GM18511 (cell line): ENCODE measurements at regions not wholly inside any gene's neighbourhood (a gene's known extent, or its start where the extent isn't known, plus 50 kb on each side); places are given as distances from the start of the nearest gene placed in this dataset.

Source experiments
- ATAC-seq: cut with Tn5 transposase; IDR thresholded peaks from one replicate; pipeline ENCODE4 v1.9.1; 2021; ENCODE audit warnings: mild to moderate bottlenecking, moderate library complexity; ENCODE audit not compliant: unreplicated experiment

GRCh38 chr7:124429923-124430322, 335.7 kb downstream of the GPR37 start:
- no peak for ATAC-seq

- ATAC-seq: no peak
These were observed 336.8 kb downstream of the GPR37 start for GRCh38 chr7:124428781-124429180.

- ATAC-seq: no peak
These were observed 339.0 kb downstream of the GPR37 start for GRCh38 chr7:124426621-124427020.

DNA sequence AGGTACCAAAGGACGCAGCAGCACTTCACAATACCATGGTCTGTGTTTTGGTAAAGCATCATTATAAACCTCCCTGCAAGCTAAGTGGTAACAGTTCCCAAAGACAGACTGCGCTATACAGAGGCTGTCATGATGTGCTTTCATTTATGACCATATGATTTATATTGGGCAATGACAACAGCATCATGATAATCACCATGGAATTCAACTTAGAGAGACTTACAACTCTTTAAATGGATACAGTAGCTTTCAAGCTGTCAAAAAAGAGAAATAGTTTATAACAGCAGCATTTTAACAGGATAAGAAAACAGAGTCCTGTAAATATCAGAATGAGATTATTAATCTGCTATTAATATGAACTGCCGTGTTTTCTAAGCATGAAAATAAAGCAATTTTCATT, 341.7 kb downstream of the GPR37 start:
- no peak for ATAC-seq

GRCh38 chr7:124422081-124422480, 343.5 kb downstream of the GPR37 start:
- ATAC-seq: no peak

- ATAC-seq: no peak
These were observed 345.2 kb downstream of the GPR37 start for GRCh38 chr7:124420367-124420766.

- no peak for ATAC-seq
These were observed 352.6 kb downstream of the GPR37 start for GRCh38 chr7:124413029-124413428.

- no peak for ATAC-seq
These were observed 353.1 kb downstream of the GPR37 start for GRCh38 chr7:124412531-124412930.

DNA sequence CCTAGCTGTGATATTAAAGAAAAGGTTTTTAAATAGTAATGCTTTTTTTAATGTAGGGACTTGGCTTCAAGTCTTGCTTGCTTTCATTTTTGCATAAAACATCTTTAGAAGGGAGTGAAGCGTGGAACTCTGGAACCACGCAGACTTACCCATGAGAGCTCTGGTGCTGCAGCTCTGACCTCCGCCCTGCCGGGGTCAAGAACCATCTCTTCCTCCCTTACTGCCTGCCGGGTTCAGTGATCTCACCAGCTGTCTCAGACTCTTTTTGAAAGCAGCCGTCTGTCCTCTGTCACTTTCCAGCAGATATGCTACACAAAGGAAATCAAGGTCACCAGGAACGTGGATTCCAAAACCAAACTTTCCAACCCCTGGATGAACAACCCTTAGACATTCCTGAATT, 353.8 kb downstream of the GPR37 start:
- no peak for ATAC-seq

DNA sequence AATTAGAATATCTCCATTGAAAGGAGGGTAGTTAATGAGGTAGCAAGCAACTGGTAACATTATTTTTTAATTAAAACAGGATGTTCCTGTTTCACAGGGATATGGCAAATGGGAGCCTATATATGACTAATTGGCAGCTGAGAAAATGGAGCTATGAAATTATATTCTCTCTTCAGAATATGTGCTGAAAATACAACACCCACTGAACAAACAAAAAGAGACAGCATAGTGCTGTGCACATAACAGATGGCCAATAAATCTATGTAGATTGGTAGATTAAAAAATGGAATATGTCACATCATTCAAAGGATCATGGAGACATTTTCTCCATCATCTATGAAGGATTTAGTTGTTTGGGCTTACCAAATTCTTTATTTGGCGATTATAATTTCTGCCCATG, 362.0 kb downstream of the GPR37 start:
- no peak for ATAC-seq

- no peak for ATAC-seq
These were observed 362.5 kb downstream of the GPR37 start for GRCh38 chr7:124403112-124403511.

- ATAC-seq: peak; percentile 58
These were observed 365.7 kb downstream of the GPR37 start for GRCh38 chr7:124399941-124400340.

DNA sequence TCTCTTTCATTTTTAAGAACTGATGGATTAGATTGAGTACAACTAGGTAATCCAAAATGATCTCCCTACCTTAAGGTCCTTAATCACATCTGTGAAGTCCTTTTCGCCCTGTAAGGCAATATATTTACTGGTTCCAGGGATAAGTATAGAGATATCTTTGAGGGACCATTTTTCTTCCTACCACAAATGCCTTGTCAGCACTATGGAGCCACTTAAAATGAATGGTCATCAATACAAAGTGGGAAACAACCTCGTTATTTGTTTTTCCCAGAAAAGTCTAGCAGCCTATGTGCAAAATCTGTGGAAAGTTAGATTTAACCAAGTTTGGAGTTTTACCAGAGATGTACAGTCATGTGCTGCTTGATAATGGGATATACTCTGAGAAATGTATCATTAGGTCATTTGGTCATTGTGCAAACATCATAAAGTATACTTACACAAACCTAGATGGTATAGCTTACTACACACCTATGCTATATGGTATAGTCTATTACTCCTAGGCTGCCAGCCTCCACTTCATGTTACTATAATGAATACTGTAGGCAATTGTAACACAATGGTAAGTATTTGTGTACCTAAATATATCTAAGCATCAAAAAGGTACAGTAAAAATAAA, 366.2 kb upstream of the TMEM229A start:
- ATAC-seq: no peak

DNA sequence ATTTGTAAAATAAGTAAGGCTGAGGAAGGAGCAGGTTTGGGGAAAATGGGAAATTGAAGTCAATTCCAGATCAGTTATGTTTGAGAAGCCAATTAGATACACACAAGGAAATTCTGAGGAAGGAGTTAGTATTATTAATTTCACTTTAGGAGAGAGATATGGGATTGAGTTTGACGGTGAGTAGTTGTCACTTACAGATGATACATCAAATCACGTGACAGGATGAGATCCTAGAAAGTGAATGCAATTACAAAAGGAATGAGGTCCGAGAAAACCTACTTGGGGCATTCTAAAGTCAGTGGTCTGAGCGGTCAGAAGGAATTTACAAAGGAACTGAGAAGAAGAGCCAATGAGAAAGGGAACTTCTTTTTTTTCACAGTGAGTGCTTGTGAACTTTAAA, 364.3 kb upstream of the TMEM229A start:
- no peak for ATAC-seq

- no peak for ATAC-seq
These were observed 357.4 kb upstream of the TMEM229A start for GRCh38 chr7:124390301-124390700.

- no peak for ATAC-seq
These were observed 355.9 kb upstream of the TMEM229A start for GRCh38 chr7:124388751-124389150.

DNA sequence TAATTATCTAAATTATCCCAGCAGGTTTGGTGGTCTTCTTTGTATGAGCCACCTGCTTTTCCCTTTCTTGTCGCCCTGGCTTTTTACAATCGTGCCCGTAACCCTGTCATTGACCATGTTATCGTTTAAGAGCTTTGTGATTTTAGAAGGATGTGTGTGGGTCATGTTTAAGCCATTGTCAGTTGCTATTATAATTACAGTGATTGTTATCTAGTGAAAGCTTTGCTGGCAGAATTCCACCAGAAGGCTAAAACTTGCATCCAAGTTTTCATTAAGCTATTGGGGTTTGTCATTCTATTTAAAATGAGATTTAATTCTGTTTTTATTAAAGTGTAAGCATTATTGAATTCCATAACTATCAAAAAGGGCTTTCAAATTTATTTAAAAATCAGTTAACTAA, 354.2 kb upstream of the TMEM229A start:
- ATAC-seq: no peak

DNA sequence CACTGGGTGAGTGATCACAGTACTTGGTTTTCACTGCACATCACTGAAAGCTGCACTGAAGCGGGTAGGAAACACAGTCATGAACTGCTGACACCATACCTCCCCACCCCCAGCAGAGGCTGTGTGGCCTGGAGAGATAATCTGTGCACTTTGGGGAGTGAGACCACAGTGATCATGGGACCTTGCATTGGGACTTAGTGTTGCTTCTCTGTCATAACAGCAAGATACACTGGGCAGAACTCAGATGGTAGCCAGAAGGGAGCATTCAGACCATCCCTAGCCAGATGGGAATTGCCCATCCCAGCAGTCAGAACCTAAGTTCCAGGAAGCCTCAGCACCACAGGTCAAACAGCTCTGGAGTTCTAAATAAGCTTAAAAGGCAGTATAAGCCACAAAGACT, 346.4 kb upstream of the TMEM229A start:
- ATAC-seq: no peak

DNA sequence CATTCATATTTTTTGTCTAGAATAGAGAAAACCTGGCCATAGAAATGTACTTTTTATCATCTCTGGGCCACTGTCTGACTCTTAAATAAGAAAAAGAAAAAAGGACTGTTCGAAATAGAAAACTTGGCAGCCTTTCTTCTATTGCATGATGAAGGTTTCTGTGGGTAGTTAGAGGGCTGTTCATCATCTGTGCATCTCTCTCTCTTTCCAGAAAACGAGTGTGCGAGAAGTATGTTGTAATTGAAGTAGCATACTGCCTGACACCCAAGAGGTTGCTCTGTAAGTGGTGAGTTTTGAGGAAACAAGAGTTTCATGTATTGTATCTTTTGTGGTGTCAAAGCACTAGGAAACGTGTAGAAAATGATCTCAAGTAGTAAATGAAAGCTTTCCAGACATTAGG, 343.2 kb upstream of the TMEM229A start:
- ATAC-seq: no peak

DNA sequence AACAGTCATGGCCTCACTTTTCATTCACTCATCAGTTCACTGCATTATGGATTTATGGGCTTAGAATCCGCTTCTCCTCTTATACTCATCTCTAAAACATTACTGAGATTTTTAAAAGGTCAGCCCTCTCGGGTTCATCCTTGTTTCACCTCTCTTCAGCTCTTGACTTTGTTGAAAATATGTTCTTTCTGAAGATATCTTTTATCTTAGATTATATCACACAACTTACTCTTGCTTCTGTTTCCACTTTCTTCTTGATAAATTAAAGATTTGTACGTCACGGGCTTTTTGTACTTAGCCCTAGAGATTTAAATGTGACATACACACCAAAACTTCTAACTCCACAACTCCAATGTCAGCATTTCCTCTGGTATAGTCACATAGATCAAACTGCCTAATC, 342.5 kb upstream of the TMEM229A start:
- ATAC-seq: no peak

DNA sequence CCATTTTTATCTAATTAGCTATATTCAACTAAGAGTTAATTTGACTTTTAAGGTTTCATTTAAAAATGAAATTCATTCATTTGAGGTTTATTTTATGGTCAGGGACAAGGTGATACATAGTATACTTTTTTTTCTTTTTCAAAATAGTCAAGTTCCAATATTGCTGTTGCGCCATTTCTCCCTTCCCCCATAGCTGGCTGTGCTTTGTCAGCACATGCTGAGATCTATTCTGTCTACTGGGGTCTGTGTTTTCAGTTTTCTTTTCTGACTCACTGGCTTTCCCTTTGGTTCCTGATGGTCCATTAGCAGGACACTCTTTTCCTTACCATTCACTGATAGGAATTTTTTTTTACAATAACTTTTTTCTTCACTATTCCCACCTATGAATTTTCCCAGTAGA, 336.4 kb upstream of the TMEM229A start:
- no peak for ATAC-seq

GRCh38 chr7:124366118-124366517, 333.3 kb upstream of the TMEM229A start:
- ATAC-seq: no peak

DNA sequence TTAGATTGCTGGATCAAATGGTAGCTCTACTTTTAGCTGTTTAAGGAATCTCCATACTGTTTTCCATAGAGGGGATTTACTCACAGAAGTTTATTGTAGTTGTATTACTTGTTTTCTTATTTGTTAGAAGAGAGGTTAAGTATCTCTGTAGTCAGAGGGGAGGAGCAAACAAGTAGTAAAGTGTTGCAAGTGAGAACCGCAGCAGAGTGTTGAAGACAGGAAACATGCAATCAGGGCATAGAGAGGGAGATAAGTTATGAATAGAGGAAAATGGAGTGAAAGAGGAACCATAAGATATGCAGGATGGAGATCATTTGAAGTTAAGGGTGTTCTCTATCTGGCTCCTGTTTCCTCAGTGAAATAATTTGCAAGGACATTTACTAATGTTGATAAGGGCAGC, 331.4 kb upstream of the TMEM229A start:
- ATAC-seq: no peak

- no peak for ATAC-seq
These were observed 321.3 kb upstream of the TMEM229A start for GRCh38 chr7:124354201-124354600.
